GM18499 (cell line): ENCODE measurements at regions not wholly inside any gene's neighbourhood (a gene's known extent, or its start where the extent isn't known, plus 50 kb on each side); places are given as distances from the start of the nearest gene placed in this dataset.
"Not testable (repeated sequence)": the region's sequence is repeated elsewhere in the genome, so short reads cannot be mapped to it uniquely, and the experiment has no call there.

ENCODE experiments used
- ATAC-seq: cut with Tn5 transposase; IDR thresholded peaks from one replicate; pipeline ENCODE4 v1.9.1; 2021; ENCODE audit warnings: moderate number of reproducible peaks; ENCODE audit not compliant: insufficient read depth, unreplicated experiment

DNA sequence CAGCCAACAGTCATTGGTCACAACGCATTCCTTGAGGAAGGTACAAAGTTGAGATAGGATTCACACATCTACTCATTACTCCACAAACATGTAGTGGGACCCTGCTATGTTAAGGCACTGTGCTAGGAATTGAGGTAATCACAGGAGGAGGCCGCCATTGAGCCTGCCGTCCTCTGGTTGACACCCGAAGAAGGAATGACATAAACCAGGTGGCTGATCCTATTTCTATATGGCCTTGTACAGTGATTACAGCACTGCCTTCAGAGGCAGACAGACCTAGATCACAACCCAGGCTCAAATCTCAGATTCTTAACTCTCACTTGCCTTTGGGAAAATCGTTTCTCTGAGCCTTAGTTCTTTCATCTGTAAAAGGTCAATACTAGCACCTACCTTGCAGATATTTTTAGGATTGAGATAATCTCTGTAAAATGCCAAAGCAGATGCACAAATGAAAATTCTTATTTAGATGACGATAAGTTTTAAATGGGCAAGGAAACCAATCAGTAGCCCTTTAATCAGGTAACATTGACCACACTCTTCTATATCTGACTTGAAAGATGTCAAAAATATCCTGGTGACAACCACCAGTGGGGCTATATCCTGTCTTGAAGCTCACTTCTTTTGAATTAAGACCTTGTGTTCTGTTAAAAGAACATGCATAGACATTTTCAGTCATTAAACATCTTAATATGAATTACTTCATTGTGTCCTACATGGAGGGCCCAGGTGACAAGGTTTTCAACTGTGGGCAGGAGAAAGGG is 251.6 kb downstream of the KCTD12 start:
- ATAC-seq: no peak

DNA sequence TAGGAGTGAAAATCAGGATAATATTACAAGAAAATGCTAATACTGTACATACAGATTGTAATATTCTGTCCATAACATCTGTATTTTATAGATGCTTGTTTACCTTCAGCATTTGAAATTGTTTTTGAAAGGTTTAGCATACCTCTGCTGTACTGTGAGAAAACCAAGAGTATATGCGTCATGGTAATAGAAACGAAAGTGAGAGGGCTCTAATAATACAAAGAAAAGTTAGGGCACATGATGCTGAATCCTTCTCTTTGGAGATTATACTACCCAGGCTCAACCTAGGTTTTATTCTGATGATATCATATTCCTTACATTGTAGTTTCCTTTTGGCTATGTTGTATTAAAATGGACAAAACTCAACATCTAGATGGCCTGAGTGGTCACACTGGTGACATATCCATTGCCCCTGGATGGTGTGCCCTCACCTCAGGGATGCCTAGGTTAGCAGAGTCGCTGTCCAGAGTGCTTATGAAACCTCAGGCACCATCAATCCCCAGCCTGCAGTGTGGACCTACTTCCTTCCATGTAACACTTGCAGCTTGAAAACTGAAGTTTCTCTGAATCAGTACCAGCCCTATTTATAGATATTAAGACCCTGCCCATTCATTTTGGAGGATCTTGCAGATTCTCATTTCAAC is 253.7 kb downstream of the KCTD12 start:
- ATAC-seq: no peak

GRCh38 chr13:76630629-76631230 is 255.5 kb downstream of the KCTD12 start:
- no peak for ATAC-seq

DNA sequence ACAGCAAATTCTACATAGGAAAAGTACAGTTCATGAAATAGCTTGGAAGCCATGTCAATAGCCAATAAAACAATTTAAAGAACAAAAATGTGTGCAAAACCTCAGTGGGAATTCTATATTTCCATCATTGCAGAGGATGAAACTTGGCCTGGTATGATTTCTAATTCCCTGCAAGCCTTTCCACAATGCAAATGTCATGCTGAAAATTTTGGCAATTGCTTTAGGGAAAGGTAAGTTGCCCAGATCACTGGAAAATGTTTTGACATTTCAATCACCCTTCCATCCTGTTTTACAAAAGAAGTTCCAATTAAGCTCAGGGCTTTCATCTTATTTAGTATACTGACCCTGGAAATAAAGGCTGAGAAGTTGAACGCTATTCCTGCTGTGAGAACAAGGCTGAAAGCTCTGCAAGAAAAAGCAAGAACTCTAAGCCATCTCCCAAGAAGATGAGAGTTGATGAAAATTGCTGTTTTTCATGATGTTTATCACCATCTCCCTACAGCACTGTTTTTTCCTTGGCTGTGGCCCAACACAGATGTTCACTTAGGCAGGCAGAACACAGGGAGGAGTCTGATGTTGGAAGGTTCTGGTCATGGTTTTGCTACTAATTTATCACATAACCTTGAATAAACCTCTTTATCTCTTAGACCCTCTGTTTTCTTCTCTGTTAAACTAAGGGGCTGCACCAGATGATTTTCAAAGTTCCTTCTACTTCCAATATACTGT is 263.7 kb downstream of the KCTD12 start:
- ATAC-seq: no peak

DNA sequence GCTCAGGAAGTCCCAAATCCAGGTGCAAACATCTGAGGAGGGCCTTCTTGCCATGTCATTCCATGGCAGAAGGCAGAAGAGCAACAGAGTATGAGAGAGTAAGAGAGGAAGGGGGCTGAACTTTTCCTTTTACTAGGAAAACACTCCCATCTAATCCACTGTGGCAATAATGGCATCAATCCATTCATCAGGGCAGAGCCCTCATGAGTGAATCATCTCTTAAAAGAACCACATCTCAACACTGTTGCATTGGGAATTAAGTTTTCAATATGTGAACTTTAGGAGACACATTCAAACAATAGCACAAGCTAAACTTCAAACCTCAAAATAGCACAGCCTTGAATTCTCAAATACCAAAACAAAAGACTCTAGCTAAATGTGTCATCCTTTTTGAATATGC is 264.5 kb downstream of the KCTD12 start:
- ATAC-seq: no peak

GRCh38 chr13:76620036-76620435 is 266.2 kb downstream of the KCTD12 start:
- ATAC-seq: no peak

GRCh38 chr13:76619631-76620030 is 266.6 kb downstream of the KCTD12 start:
- no peak for ATAC-seq

DNA sequence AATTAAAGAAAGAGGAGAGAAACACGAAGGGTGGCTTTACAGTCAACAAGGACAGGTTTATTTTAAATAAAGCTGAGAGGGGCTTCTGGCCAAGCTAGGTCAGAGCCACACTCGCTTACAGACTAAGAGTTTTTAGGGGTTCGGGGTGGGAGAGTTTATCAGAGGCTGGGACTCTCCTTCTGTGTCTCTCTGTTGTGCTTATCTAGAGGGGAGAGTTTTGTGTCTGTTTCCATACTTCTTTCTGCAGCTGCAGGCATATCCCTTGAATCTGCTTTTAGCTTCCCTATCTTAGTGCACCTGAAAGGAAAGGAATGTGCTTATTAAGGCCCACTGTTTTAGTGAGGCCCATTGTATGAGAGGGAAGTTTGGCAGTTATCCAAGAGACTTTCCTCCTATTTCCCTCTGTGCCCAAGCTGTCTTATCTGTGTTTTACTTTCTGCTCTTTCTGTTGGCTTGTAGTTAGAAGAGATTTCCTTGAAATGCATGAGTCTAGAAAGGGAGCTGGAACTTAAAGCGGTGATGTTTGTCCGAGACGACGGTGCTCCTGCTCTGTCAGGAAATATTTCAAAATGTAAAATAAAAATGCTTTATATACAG is 275.3 kb downstream of the KCTD12 start:
- no peak for ATAC-seq

DNA sequence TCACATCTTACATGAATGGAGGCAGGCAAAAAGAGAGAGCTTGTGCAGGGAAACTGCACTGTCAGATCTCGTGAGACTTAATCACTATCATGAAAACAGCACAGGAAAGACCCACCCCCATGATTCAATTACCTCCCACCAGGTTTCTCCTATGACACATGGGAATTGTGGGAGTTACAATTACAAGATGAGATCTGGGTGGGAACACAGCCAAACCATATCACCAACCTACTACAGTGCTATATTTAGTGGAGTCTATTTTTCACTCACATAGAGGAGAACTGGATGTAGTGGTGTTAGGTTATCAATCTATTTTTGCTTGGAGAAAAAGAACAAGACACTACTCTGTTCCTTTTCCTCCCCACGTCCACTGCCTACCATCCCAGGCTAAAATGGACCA is 276.6 kb downstream of the KCTD12 start:
- no peak for ATAC-seq

DNA sequence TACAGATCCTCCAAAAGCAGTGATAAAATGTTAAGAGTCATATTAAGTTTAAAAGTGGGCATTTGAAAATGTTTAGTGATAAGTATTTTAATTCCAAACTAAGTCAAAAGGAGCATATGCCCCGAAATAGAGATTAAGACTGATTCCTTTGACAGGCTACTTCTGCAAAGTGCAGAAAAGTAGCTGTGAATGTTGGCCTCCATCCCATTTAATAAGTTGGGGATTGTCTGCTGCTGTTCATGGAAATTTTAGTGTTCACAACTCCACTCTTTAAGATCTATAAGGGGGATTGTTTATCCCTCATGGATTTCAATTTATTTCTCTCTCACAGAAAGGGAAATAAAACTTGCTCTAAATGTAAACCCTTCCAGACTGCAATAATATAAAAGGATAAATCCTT is 278.3 kb downstream of the KCTD12 start:
- ATAC-seq: no peak

DNA sequence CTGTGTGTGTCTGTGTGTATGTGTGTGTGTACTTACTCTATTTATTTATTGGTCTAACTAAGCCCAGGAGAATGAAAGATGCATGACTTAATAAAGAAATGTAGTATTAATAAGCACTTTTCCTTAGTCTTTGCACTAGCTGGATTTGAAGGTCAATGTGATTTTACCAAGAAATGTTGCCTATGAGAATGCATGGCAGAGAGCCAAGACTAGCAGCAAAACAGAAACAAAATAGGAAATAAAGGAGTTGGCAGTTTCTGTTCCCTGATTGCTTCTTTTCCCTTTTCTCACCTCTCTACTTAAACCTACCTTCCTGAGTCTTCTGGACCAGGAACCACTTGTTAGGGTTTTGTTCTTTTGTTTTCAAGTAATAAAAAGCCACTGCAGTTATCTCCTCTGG is 286.1 kb downstream of the KCTD12 start:
- no peak for ATAC-seq

GRCh38 chr13:76597868-76598267 is 288.3 kb downstream of the KCTD12 start:
- no peak for ATAC-seq

DNA sequence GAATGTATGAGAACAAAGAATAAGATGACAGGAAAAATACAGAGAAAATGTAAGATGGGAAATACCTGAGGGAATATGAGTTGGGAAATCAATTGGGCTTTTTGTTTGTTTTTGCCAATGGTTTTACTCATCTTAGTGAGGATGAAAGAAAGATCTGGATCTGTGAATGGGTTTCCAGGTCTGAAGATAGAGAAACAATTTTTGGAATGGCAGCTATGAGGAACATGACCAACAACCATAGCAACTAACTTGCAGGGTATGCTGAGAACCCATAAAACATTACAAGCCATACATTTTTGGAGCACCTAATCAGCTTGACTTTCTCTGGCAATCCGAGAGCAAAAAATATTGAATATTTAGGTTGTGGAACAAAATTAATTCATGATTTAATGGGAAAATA is 290.0 kb downstream of the KCTD12 start:
- ATAC-seq: no peak

DNA sequence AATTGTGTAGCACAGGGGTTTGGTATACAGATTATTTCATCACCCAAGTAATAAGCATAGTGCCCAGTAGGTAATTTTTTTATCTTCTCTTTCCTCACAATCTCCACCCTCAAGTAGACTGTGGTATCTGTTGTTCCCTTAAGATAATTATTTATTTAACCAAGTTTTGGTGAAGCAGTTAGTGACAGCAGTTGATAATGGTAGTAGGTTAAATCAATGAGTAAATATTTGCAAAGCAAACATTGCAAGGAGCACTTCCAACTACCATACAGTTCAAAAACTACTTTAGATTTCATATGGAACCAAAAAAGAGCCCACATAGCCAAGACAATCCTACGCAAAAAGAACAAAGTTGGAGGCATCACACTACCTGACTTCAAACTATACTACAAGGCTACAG is 291.8 kb downstream of the KCTD12 start:
- ATAC-seq: no peak

GRCh38 chr13:76586842-76587241 is 299.4 kb downstream of the KCTD12 start:
- ATAC-seq: no peak

- no peak for ATAC-seq
Measured at GRCh38 chr13:76579701-76580100, 306.5 kb downstream of the KCTD12 start.

- not testable (repeated sequence) for ATAC-seq
Measured at GRCh38 chr13:76575634-76576033, 310.6 kb downstream of the KCTD12 start.

GRCh38 chr13:76570510-76570971 is 315.7 kb downstream of the KCTD12 start:
- no peak for ATAC-seq

DNA sequence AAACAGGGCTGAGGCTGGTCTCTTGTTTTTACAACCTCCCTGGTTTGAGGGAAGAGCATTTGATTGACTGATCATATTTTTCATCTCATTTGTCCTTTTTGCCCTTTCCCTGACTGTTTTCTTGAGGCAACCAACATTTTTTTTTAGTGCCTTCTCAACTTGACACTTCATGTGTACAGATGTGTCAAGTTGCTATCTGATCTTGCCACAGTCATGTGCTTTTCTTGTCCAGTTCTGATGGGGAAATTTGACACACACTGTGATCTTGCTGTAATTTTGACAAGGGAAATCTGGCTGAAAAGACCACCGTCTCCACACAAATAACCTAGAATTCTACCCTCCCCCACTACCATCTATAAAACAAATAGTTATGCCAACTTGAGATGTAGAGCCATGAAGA is 329.6 kb downstream of the KCTD12 start:
- no peak for ATAC-seq

DNA sequence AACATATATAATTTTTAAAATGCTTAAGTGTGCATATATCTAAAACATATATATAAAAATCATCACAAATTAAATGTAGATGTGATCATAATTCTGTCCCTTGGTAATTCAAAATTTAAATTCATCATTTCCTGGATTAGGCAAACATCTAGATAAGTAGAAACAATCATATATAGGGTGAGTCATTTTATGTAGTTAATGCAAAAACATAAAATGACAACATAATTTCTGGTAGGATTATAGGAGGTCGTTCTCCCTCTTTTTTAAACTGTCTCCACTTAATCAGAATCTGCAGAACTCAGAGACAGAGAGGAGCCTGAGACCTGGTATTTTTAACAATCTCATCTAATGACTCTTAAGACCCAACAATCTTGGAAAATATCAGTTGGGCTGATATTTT is 333.4 kb downstream of the KCTD12 start:
- no peak for ATAC-seq
